Thoracic aorta (tissue), 2 donors: ENCODE measurements at regions not wholly inside any gene's neighbourhood (a gene's known extent, or its start where the extent isn't known, plus 50 kb on each side); places are given as distances from the start of the nearest gene placed in this dataset.

Experiments
- ATAC-seq: fragments of 150-250 bp; one replicate; pipeline ENCODE4 v1.8.0; 2017; ENCODE audit warnings: low read depth; ENCODE audit not compliant: insufficient number of reproducible peaks, low FRiP score
- DNase-seq: peaks from one replicate; pipeline ENCODE4 v3.0.0-alpha.2; 2020; ENCODE audit warnings: low spot score
- H3K27ac ChIP-seq, 2 donors: fragments of 200-600 bp; sonication (generic); 1 replicate in 1 of 2; 2 replicates in 1 of 2; pipeline ENCODE4 v1.5.1; 2016; ENCODE audit warnings: mild to moderate bottlenecking in 2 of 2, moderate library complexity in 2 of 2
- H3K27me3 ChIP-seq: fragments of 200-600 bp; sonication (generic); replicated peaks from 2 replicates; pipeline ENCODE4 v1.6.0; 2016; ENCODE audit warnings: mild to moderate bottlenecking; ENCODE audit not compliant: insufficient read depth
- H3K36me3 ChIP-seq: fragments of 200-600 bp; sonication (generic); one replicate; pipeline ENCODE4 v1.5.1; 2016
- H3K4me1 ChIP-seq, 2 donors: fragments of 200-600 bp; sonication (generic); 1 replicate in 1 of 2; 2 replicates in 1 of 2; pipeline versions ENCODE4 v1.5.1 to v1.6.0; 2016; ENCODE audit warnings: low read depth in 2 of 2, mild to moderate bottlenecking in 1 of 2; ENCODE audit not compliant: control insufficient read depth in 1 of 2
- H3K4me3 ChIP-seq: fragments of 200-600 bp; sonication (generic); 2 replicates; pipeline ENCODE4 v1.5.1; 2016; ENCODE audit warnings: mild to moderate bottlenecking
- H3K9me3 ChIP-seq: fragments of 200-600 bp; sonication (generic); 2 replicates; pipeline ENCODE4 v1.5.1; 2016
- CTCF ChIP-seq: fragments of 200-600 bp; sonication (generic); IDR thresholded peaks from one replicate; pipeline ENCODE4 v1.5.1; 2019; ENCODE audit warnings: antibody characterized with exemption

- no peak overlapping the region for H3K4me3 ChIP-seq
- no peak for TF ChIP-seq CTCF
- no peaks in the 10 kb centered on the region for H3K27me3 ChIP-seq
- H3K27ac ChIP-seq, result no peak overlapping the region
- ATAC-seq, result no peak
- no peaks in the 10 kb centered on the region for H3K36me3 ChIP-seq
- DNase-seq, result no peak
- no peaks in the 10 kb centered on the region for H3K9me3 ChIP-seq
- no peaks in the 10 kb centered on the region for H3K4me1 ChIP-seq
These were observed 284.8 kb upstream of the FBXO33 start for GRCh38 chr14:39716987-39717570.

GRCh38 chr14:39712293-39712999, 280.2 kb upstream of the FBXO33 start:
- Histone ChIP-seq H3K36me3 (no peaks in the 10 kb centered on the region), H3K27ac (no peak overlapping the region), H3K9me3 (no peaks in the 10 kb centered on the region), H3K27me3 (no peaks in the 10 kb centered on the region), H3K4me3 (no peak overlapping the region), H3K4me1 (no peaks in the 10 kb centered on the region)
- TF ChIP-seq CTCF, result no peak
- ATAC-seq, result no peak
- DNase-seq, result no peak

GRCh38 chr14:39704594-39704993, 272.4 kb upstream of the FBXO33 start:
- Histone ChIP-seq H3K4me1 (no peaks in the 10 kb centered on the region), H3K27me3 (no peaks in the 10 kb centered on the region), H3K27ac (no peak overlapping the region), H3K9me3 (no peaks in the 10 kb centered on the region), H3K4me3 (no peak overlapping the region), H3K36me3 (no peaks in the 10 kb centered on the region)
- DNase-seq (no peak), ATAC-seq (no peak)
- TF ChIP-seq CTCF, result no peak

- Histone ChIP-seq H3K4me3 (no peak overlapping the region), H3K27ac (no peak overlapping the region), H3K36me3 (no peaks in the 10 kb centered on the region), H3K4me1 (no peaks in the 10 kb centered on the region), H3K9me3 (no peaks in the 10 kb centered on the region), H3K27me3 (no peaks in the 10 kb centered on the region)
- ATAC-seq (no peak), DNase-seq (no peak)
- no peak for TF ChIP-seq CTCF
These were observed 262.1 kb upstream of the FBXO33 start for GRCh38 chr14:39694341-39694740.

- H3K4me3 ChIP-seq, result no peak overlapping the region
- no peaks in the 10 kb centered on the region for H3K36me3 ChIP-seq
- no peaks in the 10 kb centered on the region for H3K27me3 ChIP-seq
- no peak for DNase-seq
- no peak for ATAC-seq
- no peak overlapping the region for H3K27ac ChIP-seq
- H3K4me1 ChIP-seq, result peaks cover 0 to 9% of the 10 kb centered on the region in 2 donors
- no peaks in the 10 kb centered on the region for H3K9me3 ChIP-seq
- TF ChIP-seq CTCF, result no peak
These were observed 251.5 kb upstream of the FBXO33 start for GRCh38 chr14:39683691-39684260.
